HG03103 (cell line): ENCODE measurements at regions not wholly inside any gene's neighbourhood (a gene's known extent, or its start where the extent isn't known, plus 50 kb on each side); places are given as distances from the start of the nearest gene placed in this dataset.

Experiments used
- ATAC-seq: cut with Tn5 transposase; IDR thresholded peaks from one replicate; pipeline ENCODE4 v1.9.1; 2021; ENCODE audit warnings: low read depth; ENCODE audit not compliant: unreplicated experiment

DNA sequence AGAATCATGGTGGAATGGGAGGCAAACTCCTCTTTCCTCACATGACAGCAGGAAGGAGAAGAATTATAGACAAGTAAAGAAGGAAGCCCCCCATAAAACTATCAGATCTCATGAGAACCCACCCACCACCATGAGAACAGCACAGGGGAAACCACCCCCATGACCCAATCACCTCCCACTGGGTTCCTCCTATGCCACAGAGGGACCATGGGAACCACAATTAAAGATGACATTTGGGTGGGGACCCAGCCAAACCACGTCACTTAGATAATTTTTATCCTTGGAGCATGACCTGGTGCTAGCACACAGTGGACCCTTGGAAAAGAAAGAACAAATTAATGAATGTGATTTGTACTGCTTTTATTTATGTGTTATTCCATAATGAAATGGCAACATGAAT lies 188.6 kb upstream of the NCKAP5 start:
- no peak for ATAC-seq

DNA sequence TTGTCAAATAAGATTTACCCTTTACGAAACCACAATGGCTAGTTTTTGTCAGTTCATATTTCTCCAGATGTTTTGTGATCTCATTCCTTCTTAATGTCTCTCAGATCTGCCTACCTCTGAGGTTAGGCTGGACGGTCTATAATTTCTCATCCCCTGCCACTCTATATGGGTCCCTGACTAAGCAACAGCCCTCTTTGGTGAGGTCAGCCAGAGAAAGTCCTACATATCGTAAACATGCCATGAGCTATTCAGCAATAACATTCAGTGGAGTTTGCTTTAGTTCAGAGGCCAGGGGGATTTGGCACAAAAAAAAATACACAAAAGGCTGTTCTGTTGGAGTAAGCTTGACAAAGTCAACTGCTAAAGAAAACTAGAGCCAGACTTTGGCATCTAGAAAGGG lies 192.1 kb upstream of the NCKAP5 start:
- no peak for ATAC-seq

DNA sequence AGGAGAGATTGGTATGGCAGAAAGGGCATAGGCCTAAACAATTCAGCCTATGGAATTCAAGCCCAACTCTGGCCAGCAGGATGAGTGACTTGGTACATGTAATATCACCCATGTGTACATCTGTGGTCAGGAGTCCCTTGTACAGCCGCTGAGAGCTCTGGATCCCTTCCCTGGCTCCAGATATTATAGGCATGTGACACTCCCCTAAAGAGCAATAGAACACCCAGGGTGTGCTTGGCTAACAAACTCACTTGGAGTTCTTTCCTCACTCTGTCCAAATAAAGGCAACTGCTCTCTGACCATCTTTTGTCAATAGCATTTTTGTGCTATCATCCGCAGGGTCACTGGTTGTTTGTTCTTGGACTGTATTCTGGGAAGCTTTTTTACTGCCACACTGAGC lies 197.4 kb upstream of the NCKAP5 start:
- no peak for ATAC-seq

DNA sequence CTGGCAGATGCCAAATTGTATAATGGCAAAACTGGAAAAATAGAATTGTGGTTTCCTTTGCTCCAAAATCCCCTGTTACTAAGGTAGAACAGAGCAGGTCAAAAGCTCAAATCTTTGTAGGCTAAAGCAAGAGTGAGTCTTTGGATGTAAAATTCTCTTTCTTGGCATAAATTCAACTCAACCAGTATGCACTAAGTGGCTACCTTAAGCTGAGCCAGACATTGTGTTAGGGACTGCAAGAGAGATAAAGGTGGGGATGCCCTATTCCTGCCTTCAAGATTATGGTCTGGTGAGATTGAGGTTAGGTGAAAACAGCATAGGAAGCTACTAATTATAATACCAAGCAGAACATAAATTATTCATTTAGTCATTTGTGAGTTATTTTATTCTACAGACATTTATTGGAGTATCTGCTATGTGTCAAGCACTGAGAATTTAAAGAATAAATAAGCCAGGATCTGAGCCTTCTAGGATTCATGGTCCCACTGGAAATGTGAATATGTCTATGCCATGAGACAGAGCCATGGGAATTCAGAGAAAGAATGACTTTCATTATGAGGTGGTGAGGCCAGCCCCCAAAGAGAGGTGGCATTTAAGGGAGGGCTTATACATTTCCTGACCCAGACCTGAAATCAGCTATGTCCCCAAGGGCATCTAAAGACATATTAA lies 198.0 kb upstream of the NCKAP5 start:
- no peak for ATAC-seq

DNA sequence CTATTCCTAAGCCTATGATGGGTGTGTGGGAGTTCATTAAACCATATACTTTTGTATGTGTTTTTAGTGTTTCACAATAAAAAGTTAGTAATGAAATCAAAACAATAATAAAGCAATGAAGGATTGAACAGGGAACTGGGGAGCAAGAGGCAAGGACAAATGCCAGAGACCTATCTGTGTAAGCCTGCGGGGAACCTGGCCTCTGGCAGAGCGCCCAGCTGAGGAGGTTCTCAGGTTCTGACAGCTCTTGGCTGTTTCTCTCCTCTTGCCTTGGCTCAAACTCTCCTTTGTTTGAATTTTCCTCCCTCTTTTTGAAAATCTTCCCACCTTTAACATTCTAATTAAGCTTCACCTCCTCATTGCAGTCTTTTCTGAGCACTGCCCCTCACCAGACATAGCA lies 200.0 kb upstream of the NCKAP5 start:
- no peak for ATAC-seq

DNA sequence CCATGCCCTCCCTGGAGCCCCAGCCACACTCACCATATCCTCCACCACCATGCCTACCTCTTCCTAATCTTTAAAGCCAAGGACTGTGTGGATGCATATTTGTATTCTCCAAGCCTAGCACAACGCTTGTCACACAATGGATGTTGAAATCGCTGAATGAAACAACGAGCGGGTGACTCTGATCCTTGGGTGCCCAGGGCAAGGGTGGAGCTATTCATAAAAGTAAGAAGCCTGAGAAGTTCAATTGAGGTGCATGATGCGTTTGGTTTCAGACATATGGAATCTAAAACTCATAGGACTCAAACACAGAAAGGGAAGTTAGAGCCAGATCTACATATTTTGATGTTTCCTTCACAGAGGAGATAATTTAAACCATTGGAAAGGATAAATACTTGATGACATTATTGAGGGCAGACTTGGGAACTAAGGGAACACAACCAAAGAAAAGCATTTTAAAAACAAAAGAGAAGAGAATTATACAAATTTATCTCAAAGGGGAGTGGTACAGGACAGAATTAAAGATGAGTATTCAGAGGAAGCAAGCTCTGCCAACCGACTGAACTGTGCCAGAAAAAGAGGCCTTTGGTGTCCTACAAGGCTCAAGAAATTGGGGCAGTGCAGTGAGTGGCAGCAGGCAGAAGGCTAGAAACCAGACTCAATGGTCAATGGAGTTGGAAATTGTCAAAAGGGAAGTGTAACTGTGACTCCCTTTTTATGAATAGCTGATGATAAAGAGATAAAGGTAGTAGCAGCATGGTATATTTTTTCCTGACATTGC lies 200.6 kb upstream of the NCKAP5 start:
- ATAC-seq, result no peak

DNA sequence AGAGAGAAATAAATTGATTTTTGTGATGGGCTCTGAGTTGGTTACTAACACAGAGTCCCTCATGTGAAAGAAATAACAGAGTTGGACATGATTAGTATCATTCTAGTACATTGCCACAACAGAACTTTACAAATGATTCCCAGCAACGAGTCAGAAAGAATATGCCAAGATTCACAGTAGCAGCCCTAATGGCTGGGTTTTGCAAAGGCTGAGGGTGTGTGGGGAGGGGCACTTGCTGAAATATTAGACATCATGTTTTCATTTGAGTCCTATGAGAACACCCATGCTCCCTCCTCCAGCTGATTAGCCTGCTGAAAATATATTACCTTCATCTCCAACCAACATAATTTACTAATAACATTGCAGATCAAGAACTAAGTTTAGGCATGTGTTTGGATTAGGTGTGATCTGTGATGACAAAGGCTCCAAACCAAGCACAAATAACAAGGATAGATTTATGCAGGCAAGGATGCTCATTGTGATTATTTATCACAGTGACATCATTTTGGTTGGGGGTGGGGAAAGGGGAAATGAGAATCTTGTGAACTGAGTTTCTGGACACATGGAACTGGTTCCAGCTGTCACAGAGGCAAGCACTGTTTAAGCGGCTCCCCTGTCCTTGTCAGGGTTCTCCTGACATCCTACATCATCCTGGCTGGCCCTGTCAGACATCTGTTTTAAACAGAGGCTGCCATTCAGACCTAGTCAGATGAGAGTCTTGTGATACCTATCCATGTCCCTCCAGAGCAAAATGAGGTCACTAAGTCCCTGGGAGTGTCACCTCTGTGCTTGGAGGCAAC lies 205.8 kb upstream of the NCKAP5 start:
- ATAC-seq, result no peak

DNA sequence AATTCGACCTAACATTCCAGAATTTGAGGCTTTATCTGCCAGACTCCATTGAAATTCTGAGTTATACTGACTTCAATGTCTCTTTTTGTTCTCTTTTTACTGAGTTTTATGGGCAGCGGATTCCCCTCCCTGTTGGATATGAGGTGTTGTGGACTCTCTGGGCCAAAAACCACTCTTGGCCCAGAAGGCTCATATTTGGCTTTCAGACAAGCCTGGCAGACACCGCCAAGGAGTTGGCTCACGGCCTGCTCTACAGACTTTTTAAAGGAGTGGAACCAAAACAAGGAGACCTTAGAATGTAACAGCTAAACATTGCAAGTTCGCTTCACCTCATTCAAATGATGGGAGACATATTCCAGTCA lies 206.4 kb upstream of the NCKAP5 start:
- ATAC-seq, result no peak

DNA sequence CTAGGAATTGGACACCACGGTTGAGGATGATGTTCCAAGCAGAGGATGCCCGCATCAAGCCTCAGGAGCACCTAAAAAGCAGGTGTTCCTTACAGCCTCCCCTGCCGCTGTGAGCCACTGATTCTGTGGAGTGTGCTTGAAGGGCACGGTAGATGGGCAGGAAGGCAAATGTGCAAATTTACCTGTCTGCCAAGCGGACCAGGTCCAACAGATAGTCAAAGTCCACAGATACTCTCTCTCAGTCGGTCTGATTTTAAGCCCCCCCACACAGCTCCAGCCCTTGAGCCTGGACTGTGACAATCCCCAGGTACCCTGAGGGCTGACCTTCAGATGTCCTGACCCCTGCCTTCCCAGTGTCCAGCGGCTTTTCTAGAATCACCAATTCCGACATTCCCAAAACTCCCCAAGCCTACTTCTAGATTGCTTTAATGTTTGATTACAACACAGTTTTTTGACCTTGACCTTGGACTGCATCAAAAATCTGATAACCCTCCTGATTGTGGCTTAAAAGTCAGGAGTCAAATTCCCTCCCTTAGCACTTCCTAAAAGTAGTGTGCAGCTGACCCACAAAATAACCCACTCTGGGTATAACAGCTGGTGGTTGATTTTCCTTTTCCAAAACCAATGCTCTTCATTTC lies 208.8 kb upstream of the NCKAP5 start:
- no peak for ATAC-seq

DNA sequence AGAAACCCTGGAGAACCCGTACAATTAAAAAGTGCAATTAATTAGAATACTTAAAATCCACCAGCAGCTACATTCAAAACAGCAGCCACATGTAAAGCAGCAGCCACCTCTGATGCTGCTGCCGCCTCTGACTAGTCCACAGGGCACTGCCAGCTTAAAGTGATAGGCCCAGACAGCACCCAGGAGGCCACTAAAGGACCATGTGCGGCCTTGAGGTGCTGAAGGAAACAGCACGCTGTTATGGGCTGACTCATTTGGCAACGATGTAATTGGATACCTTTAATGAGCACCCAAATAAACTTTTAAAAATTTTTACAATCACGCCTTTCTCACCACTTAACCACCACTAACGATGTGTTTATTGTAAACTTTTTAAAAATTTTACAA lies 209.3 kb upstream of the NCKAP5 start:
- ATAC-seq, result no peak

DNA sequence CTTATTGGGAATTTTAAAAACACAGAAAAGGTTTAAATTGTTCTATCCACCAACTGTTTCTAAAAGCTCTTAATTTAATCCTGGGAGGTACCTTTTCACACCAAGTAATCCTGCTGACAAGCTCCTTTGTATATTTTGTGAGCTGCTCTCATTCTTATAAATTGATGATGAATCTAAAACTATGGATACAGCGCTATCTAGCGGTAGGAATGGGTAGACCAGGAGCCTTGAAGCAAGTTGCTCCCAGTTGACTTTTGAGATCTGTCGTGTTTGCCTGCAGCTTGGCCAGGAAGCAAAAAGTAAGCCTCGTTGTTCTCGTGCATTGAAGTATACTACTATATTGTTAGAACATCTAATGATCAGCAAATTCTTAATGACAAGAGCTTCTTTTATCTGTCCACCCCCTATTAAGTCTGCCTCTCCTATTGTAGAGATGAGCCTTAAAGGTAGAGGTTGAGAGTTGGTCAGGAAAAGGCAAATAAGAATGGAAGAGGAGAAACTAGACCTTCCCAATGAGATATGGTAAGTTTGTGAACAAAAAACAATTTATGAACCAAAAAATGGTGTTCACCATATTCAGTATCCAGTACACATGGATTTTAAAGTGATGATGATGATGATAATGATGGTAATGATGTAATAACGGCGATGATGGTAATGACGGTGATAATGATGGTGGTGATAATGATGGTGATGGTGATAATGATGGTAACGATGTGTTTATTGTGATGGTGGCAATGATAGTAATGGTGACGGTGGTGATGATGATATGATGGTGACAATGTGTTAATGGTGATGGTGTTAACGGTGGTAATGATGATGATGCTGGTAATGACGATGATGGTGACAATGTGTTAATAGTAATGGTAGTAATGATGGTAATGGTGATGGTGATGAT lies 212.1 kb upstream of the NCKAP5 start:
- no peak for ATAC-seq

DNA sequence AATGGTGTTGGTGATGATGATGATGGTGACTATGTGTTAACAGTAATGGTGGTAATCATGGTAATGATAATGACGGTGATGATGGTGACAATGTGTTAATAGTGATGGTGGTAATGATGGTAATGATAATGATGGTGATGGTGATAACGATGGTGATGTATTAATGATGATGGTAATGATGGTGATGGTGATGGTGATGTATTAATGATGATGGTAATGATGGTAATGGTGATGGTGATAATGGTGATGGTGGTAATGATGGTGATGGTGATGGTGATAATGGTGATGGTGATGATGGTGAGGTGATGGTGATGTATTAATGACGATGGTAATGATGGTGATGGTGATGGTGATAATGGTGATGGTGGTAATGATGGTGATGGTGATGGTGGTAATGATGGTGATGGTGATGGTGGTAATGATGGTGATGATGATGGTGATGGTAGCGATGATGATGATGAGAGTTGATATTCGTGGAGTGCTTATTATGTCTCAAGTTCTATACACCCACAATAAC lies 212.8 kb upstream of the NCKAP5 start:
- no peak for ATAC-seq

DNA sequence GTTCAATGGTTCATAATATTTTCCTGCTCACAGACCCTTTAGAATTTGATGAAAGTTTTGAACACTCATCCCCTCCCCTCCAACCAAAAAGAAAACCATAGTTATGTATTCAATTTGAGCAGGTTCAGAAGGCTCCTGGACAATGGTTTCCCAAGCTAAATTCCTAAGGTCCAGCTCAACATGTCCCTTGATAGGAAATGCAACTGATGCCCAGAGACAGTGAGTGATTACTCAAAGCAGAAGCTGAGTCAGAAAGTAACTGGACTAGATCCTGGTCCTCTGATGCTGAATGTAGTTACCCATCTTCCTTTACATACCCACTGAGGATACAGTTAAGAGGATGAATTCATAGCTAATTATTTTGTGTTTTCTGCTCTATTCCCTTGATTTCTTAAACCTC lies 218.9 kb upstream of the NCKAP5 start:
- no peak for ATAC-seq

DNA sequence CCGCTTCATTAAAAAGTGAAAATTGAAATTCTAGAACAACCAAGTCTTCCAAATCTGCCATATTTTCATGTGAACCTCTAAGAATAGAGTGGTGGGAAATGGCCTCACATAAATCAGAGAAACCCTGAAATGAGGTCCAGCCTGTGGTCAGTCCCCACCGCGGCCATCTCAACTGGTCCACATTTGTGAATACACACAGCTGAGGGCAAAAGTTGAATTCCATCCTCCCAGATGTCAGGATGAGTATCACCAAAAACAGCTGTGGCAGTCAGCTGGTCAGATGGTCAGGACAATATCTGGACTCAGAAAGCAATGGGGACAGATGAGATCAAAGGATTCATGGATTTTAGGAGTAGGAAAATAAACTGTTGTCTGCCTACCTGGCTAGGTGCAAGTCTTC lies 219.4 kb upstream of the NCKAP5 start:
- ATAC-seq, result no peak

DNA sequence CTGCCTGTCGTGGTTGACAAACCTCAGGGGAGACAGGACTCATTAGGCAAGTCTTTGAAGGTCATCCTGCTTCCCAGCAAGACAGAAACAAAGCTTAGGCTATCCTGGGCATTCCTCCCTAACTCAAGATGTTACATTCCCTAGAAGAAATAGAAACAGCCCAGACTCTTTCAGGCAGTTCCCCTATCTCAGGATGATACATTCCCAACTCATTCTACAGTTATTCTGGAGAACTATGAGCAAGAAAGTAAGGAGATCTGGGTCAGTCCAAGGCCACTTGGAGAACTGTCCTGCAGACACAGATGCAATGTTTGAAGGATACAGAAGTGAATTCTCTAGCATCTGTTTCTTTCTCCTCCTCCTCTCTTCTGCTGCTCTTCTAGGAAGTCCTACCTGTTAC lies 220.1 kb upstream of the NCKAP5 start:
- ATAC-seq, result no peak

DNA sequence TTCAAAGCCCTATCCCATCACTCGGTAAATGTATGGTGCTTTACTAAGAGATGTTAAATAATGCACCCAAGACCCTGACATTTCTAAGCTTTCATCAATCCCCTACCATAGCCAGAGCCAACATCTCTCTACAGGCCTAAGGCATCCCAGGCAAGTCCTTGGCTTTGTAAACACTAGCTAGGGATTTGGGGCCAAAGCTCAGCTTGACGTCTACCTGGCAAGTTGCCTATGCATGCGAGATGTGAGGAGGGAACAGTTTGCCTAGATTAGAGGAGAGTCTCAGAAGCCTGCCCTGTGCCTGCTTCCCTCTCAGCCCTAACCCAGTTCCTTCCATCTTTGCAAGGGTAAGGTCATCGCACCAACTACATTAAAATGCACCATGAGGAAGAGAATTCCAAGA lies 221.5 kb upstream of the NCKAP5 start:
- ATAC-seq, result no peak

DNA sequence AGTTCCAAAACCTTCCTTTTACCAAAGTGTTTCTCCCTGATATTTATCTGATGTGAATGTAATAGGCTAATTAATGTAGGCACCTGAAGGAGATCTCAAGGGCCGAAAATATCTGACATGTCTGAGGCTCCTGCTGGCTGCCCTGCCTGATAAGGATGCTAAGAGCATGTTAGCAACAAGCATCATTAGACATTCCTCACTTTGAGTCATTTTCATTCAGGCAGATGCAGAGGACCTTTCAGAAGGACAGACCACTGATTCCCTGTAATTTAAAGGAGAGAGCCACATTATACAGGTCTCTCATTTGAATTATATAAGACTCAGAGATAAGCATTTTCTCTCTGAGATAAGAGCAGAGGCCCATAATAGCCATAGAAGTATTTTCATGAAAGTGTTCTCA lies 222.4 kb upstream of the NCKAP5 start:
- no peak for ATAC-seq

DNA sequence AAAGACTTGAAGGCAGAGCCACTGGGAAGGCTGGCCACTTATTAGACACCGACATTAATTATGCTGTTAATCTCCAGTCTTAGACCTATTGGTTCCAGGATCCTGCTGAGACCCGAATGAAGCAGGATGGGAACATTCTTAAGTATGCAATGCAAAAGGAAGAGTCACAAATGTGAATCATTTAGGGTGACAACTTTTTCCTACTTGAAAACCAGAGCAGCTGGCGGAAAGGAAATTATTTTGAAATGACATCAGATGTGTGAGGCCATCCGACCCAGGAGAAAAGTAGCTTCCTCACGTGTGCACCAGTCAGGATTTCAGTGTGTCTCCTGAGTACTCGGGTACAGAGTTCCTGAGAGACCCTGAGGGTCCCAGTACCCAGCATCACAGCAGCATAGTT lies 222.9 kb upstream of the NCKAP5 start:
- ATAC-seq, result no peak

DNA sequence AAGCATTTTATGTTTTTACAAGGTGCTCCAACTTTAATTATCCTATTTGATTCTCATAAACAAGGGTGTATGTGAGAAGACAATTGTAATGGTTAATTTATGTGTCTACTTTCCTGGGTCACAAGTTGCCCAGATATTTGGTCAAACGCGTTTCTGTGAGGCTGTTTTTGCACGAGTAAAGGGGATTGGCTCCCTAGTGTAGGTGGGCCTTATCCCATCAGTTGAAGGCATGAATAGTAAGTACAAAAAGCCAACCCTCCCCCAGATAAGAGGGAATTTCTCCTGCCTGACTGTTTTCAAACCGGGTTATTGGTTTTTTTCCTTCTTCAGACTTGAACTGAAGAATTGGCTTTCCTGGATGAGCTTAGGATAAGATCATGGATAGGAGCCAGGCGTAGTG lies 224.0 kb upstream of the NCKAP5 start:
- ATAC-seq, result no peak

DNA sequence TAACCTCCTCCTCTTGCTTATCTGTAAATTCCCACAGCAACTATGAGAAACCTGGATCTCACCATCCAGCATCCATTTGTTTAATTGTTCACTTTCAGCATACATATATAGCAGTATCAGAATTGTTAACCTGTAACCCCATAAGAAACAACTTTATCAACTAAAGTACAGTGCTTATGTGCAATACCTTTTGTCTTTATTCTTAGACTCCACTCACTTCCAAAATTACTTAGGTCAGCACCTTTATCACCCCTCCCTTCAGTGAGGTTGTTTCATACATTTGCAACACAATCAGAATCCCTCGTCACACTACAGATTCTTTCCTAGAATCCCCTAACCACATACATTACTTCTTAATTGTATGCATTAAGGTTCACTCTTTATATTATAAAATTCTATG lies 225.9 kb upstream of the NCKAP5 start:
- ATAC-seq, result no peak
